Muscle layer of colon (tissue), 2 donors: ENCODE measurements at regions not wholly inside any gene's neighbourhood (a gene's known extent, or its start where the extent isn't known, plus 50 kb on each side); places are given as distances from the start of the nearest gene placed in this dataset.
"Not testable (repeated sequence)": the region's sequence is repeated elsewhere in the genome, so short reads cannot be mapped to it uniquely, and the experiment has no call there.

Experiments
- H3K27ac ChIP-seq: one replicate; pipeline ENCODE4 v1.7.0; 2013; ENCODE audit warnings: low read depth, mild to moderate bottlenecking, low read length, moderate library complexity
- H3K27me3 ChIP-seq, 2 donors: one replicate each; pipeline ENCODE4 v1.7.0; 2013; ENCODE audit warnings: low read length in 2 of 2, mild to moderate bottlenecking in 2 of 2; ENCODE audit not compliant: insufficient read depth in 2 of 2, control insufficient read depth in 1 of 2
- H3K36me3 ChIP-seq: one replicate; pipeline ENCODE4 v1.7.0; 2013; ENCODE audit warnings: mild to moderate bottlenecking, low read length; ENCODE audit not compliant: insufficient read depth
- H3K4me1 ChIP-seq: one replicate; pipeline ENCODE4 v1.7.0; 2013; ENCODE audit warnings: mild to moderate bottlenecking, low read length; ENCODE audit not compliant: insufficient read depth
- H3K4me3 ChIP-seq, 2 donors: one replicate each; pipeline ENCODE4 v1.7.0; 2013; ENCODE audit warnings: low read length in 2 of 2, low read depth in 1 of 2, mild to moderate bottlenecking in 1 of 2, moderate library complexity in 1 of 2
- H3K9ac ChIP-seq: one replicate; pipeline ENCODE4 v1.7.0; 2013; ENCODE audit warnings: low read length
- H3K9me3 ChIP-seq: one replicate; pipeline ENCODE4 v1.7.0; 2013; ENCODE audit warnings: mild to moderate bottlenecking, low read length
- donor health status: abdominal sarcoma.
- donor health status: Adenocarcinoma of cecum.

GRCh38 chr21:35168735-35169134 lies 119.6 kb upstream of the RUNX1 start:
- H3K27ac ChIP-seq, result no peak overlapping the region
- H3K27me3 ChIP-seq, result no peaks in the 10 kb centered on the region
- H3K9me3 ChIP-seq, result peaks cover 6% of the 10 kb centered on the region
- H3K4me1 ChIP-seq, result no peaks in the 10 kb centered on the region
- no peak overlapping the region for H3K4me3 ChIP-seq
- H3K36me3 ChIP-seq, result no peaks in the 10 kb centered on the region
- no peak overlapping the region for H3K9ac ChIP-seq

DNA sequence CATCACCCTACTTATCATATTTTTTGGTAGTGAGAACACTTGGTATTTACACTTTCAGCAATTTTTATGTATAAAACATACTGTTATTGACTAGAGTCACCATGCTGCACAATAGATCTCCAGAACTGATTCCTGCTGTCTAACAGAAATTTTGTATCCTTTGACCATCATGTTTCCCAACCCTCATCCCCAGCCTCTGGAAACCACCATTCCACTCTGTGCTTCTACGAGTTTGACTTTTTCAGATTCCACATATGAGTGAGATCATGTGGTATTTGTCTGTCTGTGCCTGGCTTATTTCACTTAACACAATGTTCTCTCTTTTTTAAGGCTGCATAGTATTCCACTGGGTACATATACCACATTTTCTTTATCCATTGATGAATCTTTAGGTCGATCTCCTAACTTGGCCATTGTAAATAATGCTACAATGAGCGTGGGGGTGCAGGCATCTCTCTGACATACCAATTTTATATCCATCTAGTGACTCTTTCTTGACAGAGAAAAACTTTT lies 115.9 kb upstream of the RUNX1 start:
- Histone ChIP-seq H3K27ac (no peak overlapping the region), H3K36me3 (no peaks in the 10 kb centered on the region), H3K9ac (no peak overlapping the region), H3K27me3 (no peaks in the 10 kb centered on the region), H3K9me3 (peaks cover 6% of the 10 kb centered on the region), H3K4me3 (no peak overlapping the region), H3K4me1 (no peaks in the 10 kb centered on the region)

DNA sequence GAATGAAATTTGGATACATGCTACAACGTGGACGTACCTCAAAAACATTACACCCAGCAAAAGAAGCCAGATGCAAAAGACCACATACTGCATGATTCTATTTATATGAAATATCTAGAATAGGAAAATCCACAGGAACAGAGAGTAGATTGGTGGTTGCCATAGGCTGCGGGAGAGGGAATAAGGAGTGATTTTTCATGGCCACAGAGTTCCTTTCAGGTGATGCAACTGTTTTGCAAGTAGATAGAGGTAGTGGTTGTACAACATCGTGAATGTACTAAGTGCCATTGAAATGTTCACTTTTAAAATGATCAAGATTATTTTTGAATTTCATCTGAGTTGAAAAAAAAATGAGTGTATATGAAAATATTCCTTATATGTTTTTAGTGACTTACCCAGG lies 115.3 kb upstream of the RUNX1 start:
- Histone ChIP-seq H3K27ac (no peak overlapping the region), H3K9ac (no peak overlapping the region), H3K27me3 (no peaks in the 10 kb centered on the region), H3K9me3 (peaks cover 6% of the 10 kb centered on the region), H3K36me3 (no peaks in the 10 kb centered on the region), H3K4me1 (no peaks in the 10 kb centered on the region), H3K4me3 (no peak overlapping the region)

DNA sequence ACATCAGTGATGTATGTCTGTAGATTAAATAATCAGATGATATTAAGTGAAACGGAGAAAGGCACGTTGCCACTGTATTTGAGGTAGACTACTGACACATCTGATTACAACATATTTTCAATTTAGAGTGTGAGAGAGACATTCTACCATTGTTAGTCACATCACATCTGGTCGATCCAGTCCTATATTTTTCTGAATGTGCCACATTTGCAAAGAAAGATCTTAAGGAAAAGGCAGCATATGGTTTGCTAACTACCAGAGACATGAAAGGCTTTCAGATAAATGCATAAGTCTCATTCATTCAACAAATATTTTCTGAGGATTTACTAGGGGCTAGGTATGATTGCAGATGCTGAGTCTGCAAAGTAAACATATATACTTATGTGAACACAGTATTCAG lies 114.3 kb upstream of the RUNX1 start:
- Histone ChIP-seq H3K9me3 (peaks cover 6% of the 10 kb centered on the region), H3K4me3 (no peak overlapping the region), H3K4me1 (no peaks in the 10 kb centered on the region), H3K27me3 (no peaks in the 10 kb centered on the region), H3K27ac (no peak overlapping the region), H3K36me3 (no peaks in the 10 kb centered on the region), H3K9ac (no peak overlapping the region)

GRCh38 chr21:35162831-35163230 lies 113.7 kb upstream of the RUNX1 start:
- peaks cover 6% of the 10 kb centered on the region for H3K9me3 ChIP-seq
- no peak overlapping the region for H3K27ac ChIP-seq
- H3K36me3 ChIP-seq, result no peaks in the 10 kb centered on the region
- no peaks in the 10 kb centered on the region for H3K27me3 ChIP-seq
- no peak overlapping the region for H3K4me3 ChIP-seq
- no peaks in the 10 kb centered on the region for H3K4me1 ChIP-seq
- H3K9ac ChIP-seq, result no peak overlapping the region

GRCh38 chr21:35159881-35160280 lies 110.8 kb upstream of the RUNX1 start:
- Histone ChIP-seq H3K36me3 (no peaks in the 10 kb centered on the region), H3K27me3 (no peaks in the 10 kb centered on the region), H3K9ac (no peak overlapping the region), H3K27ac (no peak overlapping the region), H3K9me3 (peaks cover under 1% of the 10 kb centered on the region), H3K4me1 (no peaks in the 10 kb centered on the region), H3K4me3 (no peak overlapping the region)

- H3K27ac ChIP-seq, H3K9ac ChIP-seq, H3K36me3 ChIP-seq, H3K4me1 ChIP-seq, H3K9me3 ChIP-seq, H3K4me3 ChIP-seq, H3K27me3 ChIP-seq: not testable (repeated sequence)
Observed at GRCh38 chr21:35157374-35157773, 108.3 kb upstream of the RUNX1 start.

GRCh38 chr21:35156293-35157278 lies 107.5 kb upstream of the RUNX1 start:
- Histone ChIP-seq H3K9ac (no peak overlapping the region), H3K27me3 (no peaks in the 10 kb centered on the region)

GRCh38 chr21:35154788-35155187 lies 105.7 kb upstream of the RUNX1 start:
- H3K36me3 ChIP-seq, result no peaks in the 10 kb centered on the region
- no peaks in the 10 kb centered on the region for H3K27me3 ChIP-seq
- no peak overlapping the region for H3K27ac ChIP-seq
- H3K9me3 ChIP-seq, result no peaks in the 10 kb centered on the region
- H3K9ac ChIP-seq, result no peak overlapping the region
- H3K4me3 ChIP-seq, result no peak overlapping the region
- no peaks in the 10 kb centered on the region for H3K4me1 ChIP-seq

More at GRCh38 chr21:35156293-35157278, 107.5 kb upstream of the RUNX1 start:
- no peaks in the 10 kb centered on the region for H3K36me3 ChIP-seq
- no peaks in the 10 kb centered on the region for H3K9me3 ChIP-seq
- H3K4me3 ChIP-seq, result no peak overlapping the region
- no peak overlapping the region for H3K27ac ChIP-seq
- H3K4me1 ChIP-seq, result no peaks in the 10 kb centered on the region

- no peaks in the 10 kb centered on the region for H3K4me1 ChIP-seq
- H3K27ac ChIP-seq, result no peak overlapping the region
- H3K9ac ChIP-seq, result no peak overlapping the region
- H3K36me3 ChIP-seq, result no peaks in the 10 kb centered on the region
- H3K27me3 ChIP-seq, result no peaks in the 10 kb centered on the region
- no peak overlapping the region for H3K4me3 ChIP-seq
- no peaks in the 10 kb centered on the region for H3K9me3 ChIP-seq
Observed at GRCh38 chr21:35153671-35154070, 104.6 kb upstream of the RUNX1 start.

- Histone ChIP-seq H3K9me3 (no peaks in the 10 kb centered on the region), H3K27ac (no peak overlapping the region), H3K27me3 (no peaks in the 10 kb centered on the region), H3K36me3 (no peaks in the 10 kb centered on the region), H3K9ac (no peak overlapping the region), H3K4me1 (no peaks in the 10 kb centered on the region), H3K4me3 (no peak overlapping the region)
Observed at GRCh38 chr21:35150562-35151226, 101.6 kb upstream of the RUNX1 start.
